K562 (cell line): ENCODE measurements at regions not wholly inside any gene's neighbourhood (a gene's known extent, or its start where the extent isn't known, plus 50 kb on each side); places are given as distances from the start of the nearest gene placed in this dataset.

ENCODE experiments used
- ATAC-seq: fragments of 200-7000 bp; cut with Tn5 transposase; 3 replicates; pipeline ENCODE4 v1.9.1; 2020; ENCODE audit warnings: moderate library complexity
- BruUV-seq: library from RNA; stranded (reverse); fragments of 400-500 nt; replicated peaks from 2 replicates; lab custom pipeline; 2021; lab: Mats Ljungman, UMichigan
- CTCF ChIA-PET: fragments of 300-600 bp; formaldehyde crosslinking; extraction: SDS; loops from one replicate; lab custom pipeline; 2021; ENCODE audit warnings: low intra/inter-chr PET ratio; lab: Yijun Ruan, JAX
- POLR2A ChIA-PET: fragments of 300-600, 350-650 bp; sonication (Branson Sonifier 250); formaldehyde crosslinking; extraction: SDS; loops from one replicate; lab custom pipeline; 2021; ENCODE audit warnings: antibody characterized with exemption, inconsistent platforms; lab: Yijun Ruan, JAX
- DNase-seq, 4 experiments: peaks; one replicate each; pipeline versions ENCODE4 v3.0.0 to v3.0.0-alpha.2; 2011 to 2018; ENCODE audit warnings: low spot score in 3 of 4, mixed read lengths in 3 of 4; ENCODE audit errors: extremely low read depth in 1 of 4
- FAIRE-seq: peaks from 2 replicates; lab custom pipeline; 2011; peaks lifted over from hg19 to GRCh38; lab: Jason Lieb, UNC
- H2AFZ ChIP-seq: 2 replicates; pipeline ENCODE4 v1.6.0; 2011; ENCODE audit warnings: low read depth, low read length, control low read depth, inconsistent platforms
- H3K27ac ChIP-seq: fragments of 200-600 bp; 3 replicates; pipeline ENCODE4 v1.8.0; 2011; ENCODE audit warnings: low read depth, mild to moderate bottlenecking, control low read depth, inconsistent platforms, low read length, moderate library complexity, mixed read lengths; ENCODE audit errors: extremely low read depth
- H3K27me3 ChIP-seq, 2 experiments: fragments of 300-600 bp in 1 of 2; 2 replicates in 1 of 2; 3 replicates in 1 of 2; pipeline versions ENCODE4 v1.6.0 to v1.8.0; 2011; ENCODE audit warnings: inconsistent platforms in 2 of 2, low read length in 2 of 2, mild to moderate bottlenecking in 1 of 2, mixed read lengths in 1 of 2, moderate library complexity in 1 of 2; ENCODE audit not compliant: control insufficient read depth in 2 of 2, insufficient read depth in 2 of 2
- H3K36me3 ChIP-seq: fragments of 300-600 bp; 3 replicates; pipeline ENCODE4 v1.8.0; 2011; ENCODE audit warnings: mild to moderate bottlenecking, low read length, inconsistent platforms; ENCODE audit not compliant: control insufficient read depth, insufficient read depth
- H3K4me1 ChIP-seq, 2 experiments: fragments of 200-600 bp in 1 of 2; replicated peaks in 1 of 2; 2 replicates in 1 of 2; 3 replicates in 1 of 2; pipeline versions ENCODE4 v1.5.1 to v1.8.0; 2011; ENCODE audit warnings: inconsistent platforms in 2 of 2, low read length in 2 of 2, mild to moderate bottlenecking in 1 of 2, mixed read lengths in 1 of 2, moderate library complexity in 1 of 2; ENCODE audit not compliant: control insufficient read depth in 2 of 2, insufficient read depth in 2 of 2
- H3K4me2 ChIP-seq: 2 replicates; pipeline ENCODE4 v1.6.1; 2011; ENCODE audit warnings: low read length, control low read depth, inconsistent platforms, mixed read lengths; ENCODE audit not compliant: insufficient read depth
- H3K4me3 ChIP-seq: fragments of 200-600 bp; sonication (generic), shearing (Covaris generic); 2 replicates; pipeline ENCODE4 v1.5.1; 2016; ENCODE audit warnings: control low read depth, inconsistent platforms
- H3K79me2 ChIP-seq: fragments of 200-600 bp; 3 replicates; pipeline ENCODE4 v1.8.0; 2011; ENCODE audit warnings: low read length, inconsistent platforms; ENCODE audit not compliant: control insufficient read depth, insufficient read depth
- H3K9ac ChIP-seq, 2 experiments: 2 replicates each; pipeline versions ENCODE4 v1.6.0 to v1.6.1; 2011; ENCODE audit warnings: low read depth in 2 of 2, low read length in 2 of 2, control low read depth in 1 of 2, inconsistent platforms in 1 of 2, mild to moderate bottlenecking in 1 of 2, mixed read lengths in 1 of 2; ENCODE audit not compliant: insufficient read depth in 1 of 2
- H3K9me1 ChIP-seq: one replicate; pipeline ENCODE4 v1.6.0; 2011; ENCODE audit warnings: inconsistent platforms, mild to moderate bottlenecking, low read length, moderate library complexity; ENCODE audit not compliant: control insufficient read depth, insufficient read depth
- H3K9me3 ChIP-seq: replicated peaks from 2 replicates; pipeline ENCODE4 v1.5.1; 2011; ENCODE audit warnings: low read depth, low read length, inconsistent platforms; ENCODE audit not compliant: control insufficient read depth, insufficient read depth
- H4K20me1 ChIP-seq: replicated peaks from 2 replicates; pipeline ENCODE4 v1.6.1; 2011; ENCODE audit warnings: low read length, inconsistent platforms, mixed read lengths; ENCODE audit not compliant: control insufficient read depth, insufficient read depth
- BHLHE40 ChIP-seq: IDR thresholded peaks from 2 replicates; pipeline ENCODE4 v1.6.1; 2011; ENCODE audit warnings: low read length, improper control_type of control experiment
- CCAR2 ChIP-seq: fragments of 200-400 bp; formaldehyde crosslinking; IDR thresholded peaks from 2 replicates; pipeline ENCODE4 v1.6.1; 2017; ENCODE audit warnings: mild to moderate bottlenecking, low read depth, low read length
- ELF4 ChIP-seq: fragments of 450-650 bp; formaldehyde crosslinking; IDR thresholded peaks from 2 replicates; pipeline ENCODE4 v1.4.0; 2022; ENCODE audit warnings: missing genetic modification characterization
- NR2F6 ChIP-seq: fragments of 450-650 bp; formaldehyde crosslinking; IDR thresholded peaks from 2 replicates; pipeline ENCODE4 v1.4.0; 2020; ENCODE audit warnings: mild to moderate bottlenecking
- NR4A1 ChIP-seq, 2 experiments: fragments of 250-450 bp in 1 of 2; fragments of 450-650 bp in 1 of 2; sonication (Bioruptor Pico) in 1 of 2; IDR thresholded peaks; 2 replicates each; pipeline versions ENCODE4 v1.4.0 to v1.6.1; 2016 to 2020; ENCODE audit warnings: mild to moderate bottlenecking in 2 of 2, missing compliant biosample characterization in 1 of 2, missing genetic modification characterization in 1 of 2, moderate library complexity in 1 of 2
- PCBP2 ChIP-seq: fragments of 200-400 bp; formaldehyde crosslinking; IDR thresholded peaks from 2 replicates; pipeline ENCODE4 v1.6.1; 2018; ENCODE audit warnings: low read length, low read depth, mild to moderate bottlenecking, moderate library complexity; ENCODE audit not compliant: poor library complexity, severe bottlenecking
- STAT5A ChIP-seq: IDR thresholded peaks from 2 replicates; pipeline ENCODE4 v1.6.1; 2012; ENCODE audit warnings: low read length, inconsistent platforms, borderline replicate concordance
- TAF1 ChIP-seq: IDR thresholded peaks from 2 replicates; pipeline ENCODE4 v1.6.1; 2011; ENCODE audit warnings: mild to moderate bottlenecking, low read length, moderate library complexity; ENCODE audit not compliant: insufficient read depth, control insufficient read depth, severe bottlenecking; ENCODE audit errors: extremely low read depth
- TBL1XR1 ChIP-seq, 2 experiments: IDR thresholded peaks; 2 replicates each; pipeline ENCODE4 v1.6.1; 2012; ENCODE audit warnings: improper control_type of control experiment in 2 of 2, low read length in 2 of 2, mild to moderate bottlenecking in 1 of 2
- WGBS: fragments of 100-300 bp; shearing (Covaris generic); methylation state at CpG from one replicate; pipeline ENCODE4 v1.1.6; 2016; ENCODE audit warnings: low coverage, mixed read lengths; ENCODE audit not compliant: insufficient coverage; ENCODE audit errors: missing lambda C conversion rate; 5-methylcytosine and 5-hydroxymethylcytosine counted together
- in situ Hi-C: fragments of 300-500 bp; cut with MboI; formaldehyde crosslinking; loops from 4 replicates; pipeline ENCODE4 v1.15.0; 2018; ENCODE audit warnings: inconsistent platforms, mixed read lengths
- intact Hi-C: fragments of 100-400 bp; cut with micrococcal nuclease; formaldehyde crosslinking; loops from 2 replicates; pipeline ENCODE4 v1.14.2; 2022

DNA sequence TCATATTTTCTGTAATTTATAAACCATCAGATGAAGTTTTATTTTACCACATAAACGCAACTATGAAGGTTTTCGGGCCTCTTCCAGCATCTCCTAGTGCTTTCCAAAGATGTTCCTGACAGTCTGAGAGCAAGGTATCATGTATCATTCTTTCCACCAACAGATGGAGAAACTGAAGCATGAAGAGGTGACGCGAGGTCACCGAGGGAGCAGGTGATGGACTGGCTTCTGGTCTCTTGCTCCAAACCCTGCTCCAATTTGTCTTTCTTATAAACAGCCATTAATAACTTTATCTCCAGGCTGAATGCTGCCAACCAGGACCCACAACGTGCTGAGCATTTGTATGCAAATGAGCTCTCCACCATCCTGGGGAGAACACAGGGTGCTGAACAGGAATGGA, 86.3 kb upstream of the MAML3 start (continued):
- TF ChIP-seq ELF4 (CRISPR knock-in tag), result no peak
- no peak for TF ChIP-seq BHLHE40
- TF ChIP-seq TAF1, result no peak
- TF ChIP-seq STAT5A, result no peak
- TF ChIP-seq PCBP2, result no peak
- TF ChIP-seq NR4A1 (CRISPR knock-in tag; IDR thresholded peaks at IDR 0.05), result no peak
- no peak for TF ChIP-seq NR4A1 (tag; IDR thresholded peaks at IDR 0.05)
- no peak for TF ChIP-seq CCAR2
- TF ChIP-seq TBL1XR1 (IDR thresholded peaks at IDR 0.05; ENCODE audit: low read length in 2 of 2), result no peak

DNA sequence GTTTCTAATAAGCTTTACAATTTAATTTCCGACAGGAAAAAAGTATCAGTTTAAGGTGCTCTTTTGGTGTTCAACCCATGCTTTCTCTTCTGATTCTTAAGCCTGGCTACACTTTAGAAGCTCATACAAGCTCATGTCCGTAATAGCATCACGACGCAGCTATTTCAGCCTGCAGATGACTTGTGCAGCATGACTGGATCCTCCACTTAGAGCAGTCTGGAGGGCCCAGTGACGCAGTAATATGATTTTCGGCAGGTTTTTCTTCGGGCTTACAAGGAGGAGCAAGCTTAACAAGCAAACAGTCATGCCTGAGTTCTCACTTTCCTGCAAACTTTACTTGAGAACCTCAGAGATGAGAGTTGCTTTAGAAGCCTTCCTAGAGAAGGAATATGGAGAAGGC, 85.3 kb upstream of the MAML3 start:
- ATAC-seq (no peak), FAIRE-seq (no peak), DNase-seq (no peak)
- ChIA-PET CTCF (no interaction called here), POLR2A (no interaction called here)
- no TSS peak for BruUV-seq
- Histone ChIP-seq H4K20me1 (no peaks in the 10 kb centered on the region; the same call in 1 of the 2 replicates), H3K9ac (no peak overlapping the region), H3K27me3 (peaks cover 10 to 36% of the 10 kb centered on the region in 2 experiments), H3K9me1 (no peaks in the 10 kb centered on the region), H3K4me1 (no peaks in the 10 kb centered on the region), H3K27ac (no peak overlapping the region), H3K4me2 (no peak overlapping the region), H3K79me2 (no peaks in the 10 kb centered on the region), H3K9me3 (no peaks in the 10 kb centered on the region), H2AFZ (no peak overlapping the region), H3K36me3 (no peaks in the 10 kb centered on the region), H3K4me3 (no peak overlapping the region)
- TF ChIP-seq NR2F6 (CRISPR knock-in tag), result no peak
- intact Hi-C loops (no loop called here), in situ Hi-C loops (no loop called here)
- 2% methylated on average over 7 of the region's 7 CpGs for WGBS
